ENCODE measurements at regions not wholly inside any gene's neighbourhood (a gene's known extent, or its start where the extent isn't known, plus 50 kb on each side); places are given as distances from the start of the nearest gene placed in this dataset.
"Not testable (repeated sequence)": the region's sequence is repeated elsewhere in the genome, so short reads cannot be mapped to it uniquely, and the experiment has no call there.

- Histone ChIP-seq H3K27ac (no peak overlapping the region), H3K36me3 (ENCODE audit: low read depth, missing control alignments) (no peaks in the 10 kb centered on the region), H3K4me3 (no peak overlapping the region), H3K9me3 (no peaks in the 10 kb centered on the region), H3K4me1 (no peaks in the 10 kb centered on the region), H3K27me3 (no peaks in the 10 kb centered on the region)
- DNase-seq, result no peak
- 85 to 88% methylated on average over 2 of the region's 2 CpGs for WGBS, 2 donors
- intact Hi-C loops (cut with DNase I; ENCODE audit: low total_unique reads), result no loop called here
- TF ChIP-seq CTCF (IDR thresholded peaks at IDR 0.05), result no peak
- no peak for TF ChIP-seq POLR2A (IDR thresholded peaks at IDR 0.05)
Observed at GRCh38 chr9:31554941-31555340, 829.5 kb upstream of the ACO1 start.

- 93 to 94% methylated on average over 3 of the region's 3 CpGs for WGBS, 2 donors
- no peak for DNase-seq
- Histone ChIP-seq H3K4me3 (no peak overlapping the region), H3K27ac (no peak overlapping the region), H3K36me3 (ENCODE audit: low read depth, missing control alignments) (no peaks in the 10 kb centered on the region), H3K9me3 (no peaks in the 10 kb centered on the region), H3K27me3 (no peaks in the 10 kb centered on the region), H3K4me1 (no peaks in the 10 kb centered on the region)
- intact Hi-C loops (cut with DNase I; ENCODE audit: low total_unique reads), result no loop called here
- no peak for TF ChIP-seq CTCF (IDR thresholded peaks at IDR 0.05)
- TF ChIP-seq POLR2A (IDR thresholded peaks at IDR 0.05), result no peak
Observed at GRCh38 chr9:31556667-31557463, 827.6 kb upstream of the ACO1 start.

- H3K4me1 ChIP-seq; intact Hi-C loops (cut with DNase I; ENCODE audit: low total_unique reads); H3K9me3 ChIP-seq; H3K36me3 ChIP-seq (ENCODE audit: low read depth, missing control alignments); DNase-seq; H3K27me3 ChIP-seq; H3K4me3 ChIP-seq; H3K27ac ChIP-seq: not testable (repeated sequence)
- WGBS, 2 donors, result 88 to 94% methylated on average over 1 of the region's 1 CpG
Observed at GRCh38 chr9:31572190-31572589, 812.3 kb upstream of the ACO1 start.

GRCh38 chr9:31573561-31573960 is 810.9 kb upstream of the ACO1 start:
- Histone ChIP-seq H3K27me3 (no peaks in the 10 kb centered on the region), H3K27ac (no peak overlapping the region), H3K36me3 (ENCODE audit: low read depth, missing control alignments) (no peaks in the 10 kb centered on the region), H3K4me3 (no peak overlapping the region), H3K9me3 (no peaks in the 10 kb centered on the region), H3K4me1 (no peaks in the 10 kb centered on the region)
- 87 to 97% methylated on average over 2 of the region's 2 CpGs for WGBS, 2 donors
- DNase-seq, result no peak
- intact Hi-C loops (cut with DNase I; ENCODE audit: low total_unique reads), result no loop called here
- TF ChIP-seq CTCF (IDR thresholded peaks at IDR 0.05), result no peak
- no peak for TF ChIP-seq POLR2A (IDR thresholded peaks at IDR 0.05)

- H3K9me3 ChIP-seq, result no peaks in the 10 kb centered on the region
- TF ChIP-seq POLR2A (IDR thresholded peaks at IDR 0.05) (no peak), CTCF (IDR thresholded peaks at IDR 0.05) (no peak)
- 75 to 78% methylated on average over 4 of the region's 4 CpGs for WGBS, 2 donors
- intact Hi-C loops (cut with DNase I; ENCODE audit: low total_unique reads), result no loop called here
- no peak overlapping the region for H3K27ac ChIP-seq
- H3K27me3 ChIP-seq, result no peaks in the 10 kb centered on the region
- H3K4me1 ChIP-seq, result no peaks in the 10 kb centered on the region
- DNase-seq, result no peak
- no peak overlapping the region for H3K4me3 ChIP-seq
- no peaks in the 10 kb centered on the region for H3K36me3 ChIP-seq (ENCODE audit: low read depth, missing control alignments)
Observed at GRCh38 chr9:31574006-31574765, 810.3 kb upstream of the ACO1 start.

Data from testis (tissue), 2 donors.